Panc1 (cell line): ENCODE measurements at regions not wholly inside any gene's neighbourhood (a gene's known extent, or its start where the extent isn't known, plus 50 kb on each side); places are given as distances from the start of the nearest gene placed in this dataset.

Source experiments
- ATAC-seq: fragments of 200-7000 bp; cut with Tn5 transposase; 2 replicates; pipeline ENCODE4 v1.9.1; 2020; ENCODE audit warnings: mild to moderate bottlenecking, moderate library complexity
- BruUV-seq: library from RNA; stranded (reverse); fragments of 400-500 nt; replicated peaks from 2 replicates; lab custom pipeline; 2021; lab: Mats Ljungman, UMichigan
- CTCF ChIA-PET: fragments of 300-600 bp; sonication (Branson Sonifier 250); formaldehyde crosslinking; loops from one replicate; lab custom pipeline; 2022; ENCODE audit warnings: antibody characterized with exemption; lab: Charles Lee
- POLR2A ChIA-PET: fragments of 300-600 bp; sonication (Branson Sonifier 250); formaldehyde crosslinking; loops from one replicate; lab custom pipeline; 2022; ENCODE audit warnings: antibody characterized with exemption; lab: Charles Lee
- DNase-seq: peaks from one replicate; pipeline ENCODE4 v3.0.0-alpha.2; 2010; ENCODE audit warnings: low read depth, low spot score
- H3K27ac ChIP-seq: 2 replicates; pipeline ENCODE4 v1.5.1; 2011; ENCODE audit warnings: mild to moderate bottlenecking, low read length, inconsistent platforms
- H3K27me3 ChIP-seq: fragments of 200-500 bp; sonication (Bioruptor generic); 2 replicates; pipeline ENCODE4 v1.6.0; 2014; ENCODE audit warnings: low read length, inconsistent platforms; ENCODE audit not compliant: control insufficient read depth, insufficient read depth
- H3K36me3 ChIP-seq: fragments of 200-500 bp; sonication (Bioruptor generic); 2 replicates; pipeline ENCODE4 v1.5.1; 2014; ENCODE audit warnings: inconsistent platforms, mild to moderate bottlenecking, low read length, moderate library complexity; ENCODE audit not compliant: control insufficient read depth, insufficient read depth
- H3K4me1 ChIP-seq: 2 replicates; pipeline ENCODE4 v1.5.1; 2011; ENCODE audit warnings: inconsistent platforms, mild to moderate bottlenecking, low read length, moderate library complexity; ENCODE audit not compliant: control insufficient read depth, insufficient read depth
- H3K4me3 ChIP-seq, 2 experiments: 2 replicates each; pipeline ENCODE4 v1.5.1; 2011 to 2012; ENCODE audit warnings: low read depth in 2 of 2, low read length in 2 of 2, mild to moderate bottlenecking in 2 of 2, inconsistent platforms in 1 of 2, moderate library complexity in 1 of 2
- H3K9me3 ChIP-seq: fragments of 200-500 bp; sonication (Bioruptor generic); 2 replicates; pipeline ENCODE4 v1.5.1; 2014; ENCODE audit warnings: low read depth, mild to moderate bottlenecking, inconsistent platforms, low read length, moderate library complexity; ENCODE audit not compliant: control insufficient read depth, insufficient read depth
- POLR2AphosphoS5 ChIP-seq: IDR thresholded peaks from 2 replicates; pipeline ENCODE4 v1.6.1; 2012; ENCODE audit warnings: mild to moderate bottlenecking, low read depth, low read length, moderate library complexity
- SIN3A ChIP-seq: IDR thresholded peaks from 2 replicates; pipeline ENCODE4 v1.6.1; 2012; ENCODE audit warnings: low read depth, mild to moderate bottlenecking, low read length, moderate library complexity, borderline replicate concordance; ENCODE audit not compliant: insufficient read depth
- TCF7L2 ChIP-seq: IDR thresholded peaks from 2 replicates; pipeline ENCODE4 v1.6.1; 2011; ENCODE audit warnings: mild to moderate bottlenecking, low read depth, low read length, inconsistent platforms
- in situ Hi-C: cut with HindIII; loops from 2 replicates; pipeline ENCODE4 v1.10.0; 2016; ENCODE audit warnings: low sequenced_read_pairs, low pct_unique_long_range_greater_than_20kb
- intact Hi-C: fragments of 100-400 bp; cut with micrococcal nuclease; formaldehyde crosslinking; loops from one replicate; pipeline ENCODE4 v1.10.0; 2022; ENCODE audit not compliant: unreplicated experiment
- TF ChIP-seq, protein P1 (sequence below): fragments of 450-650 bp; IDR thresholded peaks from 2 replicates; pipeline ENCODE4 v1.5.1; 2017; ENCODE audit warnings: mild to moderate bottlenecking
- TF ChIP-seq, protein P2 (sequence below), 2 experiments: IDR thresholded peaks; 2 replicates each; pipeline ENCODE4 v1.6.1; 2011 to 2012; ENCODE audit warnings: low read depth in 2 of 2, control low read depth in 1 of 2, low read length in 1 of 2, mild to moderate bottlenecking in 1 of 2, moderate library complexity in 1 of 2; ENCODE audit not compliant: insufficient read depth in 1 of 2

DNA sequence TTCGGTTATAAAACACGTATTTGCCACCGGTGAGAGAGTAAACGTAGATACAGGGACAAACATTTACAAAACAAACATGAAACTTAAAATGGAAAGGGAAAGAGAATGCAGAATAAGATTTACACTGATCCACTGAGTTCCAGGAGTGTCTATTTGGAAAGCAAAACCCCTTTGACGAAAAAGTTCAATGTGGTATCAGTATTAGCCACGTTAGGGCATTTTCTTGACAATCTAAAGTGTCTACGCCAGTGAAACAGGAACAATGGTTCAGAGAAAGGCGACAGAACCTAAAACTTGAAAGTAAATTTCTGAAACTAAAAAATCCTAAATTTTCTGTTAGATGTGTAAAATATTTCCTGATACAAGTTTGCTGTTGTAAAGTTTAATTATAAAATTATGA, 278.5 kb upstream of the TENM3 start:
- ChIA-PET POLR2A (no interaction called here), CTCF (no interaction called here)
- DNase-seq (no peak), ATAC-seq (no peak)
- in situ Hi-C loops (no loop called here), intact Hi-C loops (no loop called here)
- H3K9me3 ChIP-seq = no peaks in the 10 kb centered on the region
- no peak overlapping the region for H3K4me3 ChIP-seq
- H3K27ac ChIP-seq = no peak overlapping the region
- H3K36me3 ChIP-seq = no peaks in the 10 kb centered on the region
- H3K27me3 ChIP-seq = no peaks in the 10 kb centered on the region
- H3K4me1 ChIP-seq = no peaks in the 10 kb centered on the region
- no TSS peak for BruUV-seq
- TF ChIP-seq, protein P1, sequence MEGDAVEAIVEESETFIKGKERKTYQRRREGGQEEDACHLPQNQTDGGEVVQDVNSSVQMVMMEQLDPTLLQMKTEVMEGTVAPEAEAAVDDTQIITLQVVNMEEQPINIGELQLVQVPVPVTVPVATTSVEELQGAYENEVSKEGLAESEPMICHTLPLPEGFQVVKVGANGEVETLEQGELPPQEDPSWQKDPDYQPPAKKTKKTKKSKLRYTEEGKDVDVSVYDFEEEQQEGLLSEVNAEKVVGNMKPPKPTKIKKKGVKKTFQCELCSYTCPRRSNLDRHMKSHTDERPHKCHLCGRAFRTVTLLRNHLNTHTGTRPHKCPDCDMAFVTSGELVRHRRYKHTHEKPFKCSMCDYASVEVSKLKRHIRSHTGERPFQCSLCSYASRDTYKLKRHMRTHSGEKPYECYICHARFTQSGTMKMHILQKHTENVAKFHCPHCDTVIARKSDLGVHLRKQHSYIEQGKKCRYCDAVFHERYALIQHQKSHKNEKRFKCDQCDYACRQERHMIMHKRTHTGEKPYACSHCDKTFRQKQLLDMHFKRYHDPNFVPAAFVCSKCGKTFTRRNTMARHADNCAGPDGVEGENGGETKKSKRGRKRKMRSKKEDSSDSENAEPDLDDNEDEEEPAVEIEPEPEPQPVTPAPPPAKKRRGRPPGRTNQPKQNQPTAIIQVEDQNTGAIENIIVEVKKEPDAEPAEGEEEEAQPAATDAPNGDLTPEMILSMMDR = no peak
- TF ChIP-seq, protein P2, sequence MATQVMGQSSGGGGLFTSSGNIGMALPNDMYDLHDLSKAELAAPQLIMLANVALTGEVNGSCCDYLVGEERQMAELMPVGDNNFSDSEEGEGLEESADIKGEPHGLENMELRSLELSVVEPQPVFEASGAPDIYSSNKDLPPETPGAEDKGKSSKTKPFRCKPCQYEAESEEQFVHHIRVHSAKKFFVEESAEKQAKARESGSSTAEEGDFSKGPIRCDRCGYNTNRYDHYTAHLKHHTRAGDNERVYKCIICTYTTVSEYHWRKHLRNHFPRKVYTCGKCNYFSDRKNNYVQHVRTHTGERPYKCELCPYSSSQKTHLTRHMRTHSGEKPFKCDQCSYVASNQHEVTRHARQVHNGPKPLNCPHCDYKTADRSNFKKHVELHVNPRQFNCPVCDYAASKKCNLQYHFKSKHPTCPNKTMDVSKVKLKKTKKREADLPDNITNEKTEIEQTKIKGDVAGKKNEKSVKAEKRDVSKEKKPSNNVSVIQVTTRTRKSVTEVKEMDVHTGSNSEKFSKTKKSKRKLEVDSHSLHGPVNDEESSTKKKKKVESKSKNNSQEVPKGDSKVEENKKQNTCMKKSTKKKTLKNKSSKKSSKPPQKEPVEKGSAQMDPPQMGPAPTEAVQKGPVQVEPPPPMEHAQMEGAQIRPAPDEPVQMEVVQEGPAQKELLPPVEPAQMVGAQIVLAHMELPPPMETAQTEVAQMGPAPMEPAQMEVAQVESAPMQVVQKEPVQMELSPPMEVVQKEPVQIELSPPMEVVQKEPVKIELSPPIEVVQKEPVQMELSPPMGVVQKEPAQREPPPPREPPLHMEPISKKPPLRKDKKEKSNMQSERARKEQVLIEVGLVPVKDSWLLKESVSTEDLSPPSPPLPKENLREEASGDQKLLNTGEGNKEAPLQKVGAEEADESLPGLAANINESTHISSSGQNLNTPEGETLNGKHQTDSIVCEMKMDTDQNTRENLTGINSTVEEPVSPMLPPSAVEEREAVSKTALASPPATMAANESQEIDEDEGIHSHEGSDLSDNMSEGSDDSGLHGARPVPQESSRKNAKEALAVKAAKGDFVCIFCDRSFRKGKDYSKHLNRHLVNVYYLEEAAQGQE (IDR thresholded peaks at IDR 0.05; ENCODE audit: insufficient read depth in 1 of 2, low read depth in 2 of 2, low read length in 1 of 2) = no peak
- no peak for TF ChIP-seq TCF7L2
- no peak for TF ChIP-seq POLR2AphosphoS5
- TF ChIP-seq SIN3A = no peak

DNA sequence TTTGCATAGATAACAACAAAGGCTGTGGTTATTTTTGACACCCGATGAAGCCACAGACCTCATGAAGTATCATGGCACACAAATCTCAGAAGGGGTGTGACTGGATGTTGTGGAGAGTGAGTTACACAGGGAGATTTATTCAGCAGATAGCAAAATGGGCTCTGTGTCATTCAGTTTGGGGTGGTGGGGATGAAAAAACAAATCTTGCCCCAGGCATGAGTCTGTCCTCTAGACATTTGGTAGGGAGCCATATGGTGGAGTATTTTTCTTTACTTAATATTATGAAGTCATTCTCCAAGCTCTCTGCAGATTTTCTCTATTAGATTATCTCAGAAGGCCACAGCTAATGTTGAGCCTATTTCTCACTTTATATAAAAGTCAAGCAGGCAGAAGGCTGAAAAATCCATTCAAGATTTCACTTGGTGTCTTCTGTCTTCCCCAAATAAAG, 277.1 kb upstream of the TENM3 start:
- Histone ChIP-seq H3K27ac (no peak overlapping the region), H3K36me3 (no peaks in the 10 kb centered on the region), H3K4me3 (no peak overlapping the region), H3K4me1 (no peaks in the 10 kb centered on the region), H3K9me3 (no peaks in the 10 kb centered on the region), H3K27me3 (no peaks in the 10 kb centered on the region)
- ATAC-seq = no peak
- ChIA-PET POLR2A (no interaction called here), CTCF (no interaction called here)
- in situ Hi-C loops (no loop called here), intact Hi-C loops (no loop called here)
- no peak for TF ChIP-seq SIN3A
- TF ChIP-seq TCF7L2 = no peak
- TF ChIP-seq, protein P1 = no peak
- TF ChIP-seq POLR2AphosphoS5 = no peak
- TF ChIP-seq, protein P2 (IDR thresholded peaks at IDR 0.05; ENCODE audit: insufficient read depth in 1 of 2, low read depth in 2 of 2, low read length in 1 of 2) = no peak
- no TSS peak for BruUV-seq
- DNase-seq = no peak
